ENCODE measurements at regions not wholly inside any gene's neighbourhood (a gene's known extent, or its start where the extent isn't known, plus 50 kb on each side); places are given as distances from the start of the nearest gene placed in this dataset.
A peak's percentile ranks its signal among the peaks of the same experiment; 100 is the strongest.

- WGBS, result 92% methylated on average over 5 of the region's 5 CpGs
- H3K4me3 ChIP-seq (ENCODE audit: low read depth, low read length), result no peak overlapping the region
These were observed 100.3 kb upstream of the TNFAIP3 start for GRCh38 chr6:137766596-137767370.

GRCh38 chr6:137767465-137767864, 99.6 kb upstream of the TNFAIP3 start:
- DNase-seq (ENCODE audit: extremely low spot score), result no peak
- WGBS, result 78% methylated on average over 2 of the region's 2 CpGs

More at GRCh38 chr6:137766596-137767370, 100.3 kb upstream of the TNFAIP3 start:
- Histone ChIP-seq H3K27ac (ENCODE audit: low read depth) (no peak overlapping the region), H3K36me3 (ENCODE audit: insufficient read depth) (no peaks in the 10 kb centered on the region), H3K4me1 (ENCODE audit: insufficient read depth) (no peaks in the 10 kb centered on the region)
- no peak for DNase-seq (ENCODE audit: extremely low spot score)

GRCh38 chr6:137767911-137768690, 99.0 kb upstream of the TNFAIP3 start:
- no peak for DNase-seq (ENCODE audit: extremely low spot score)
- H3K4me3 ChIP-seq (ENCODE audit: low read depth, low read length), result no peak overlapping the region
- WGBS, result 59% methylated on average over 5 of the region's 5 CpGs
- no peak overlapping the region for H3K27ac ChIP-seq (ENCODE audit: low read depth)
- no peaks in the 10 kb centered on the region for H3K36me3 ChIP-seq (ENCODE audit: insufficient read depth)
- H3K4me1 ChIP-seq (ENCODE audit: insufficient read depth), result no peaks in the 10 kb centered on the region

More at GRCh38 chr6:137767465-137767864, 99.6 kb upstream of the TNFAIP3 start:
- no peaks in the 10 kb centered on the region for H3K36me3 ChIP-seq (ENCODE audit: insufficient read depth)
- H3K4me3 ChIP-seq (ENCODE audit: low read depth, low read length), result no peak overlapping the region
- H3K4me1 ChIP-seq (ENCODE audit: insufficient read depth), result no peaks in the 10 kb centered on the region
- H3K27ac ChIP-seq (ENCODE audit: low read depth), result no peak overlapping the region

GRCh38 chr6:137768935-137769334, 98.1 kb upstream of the TNFAIP3 start:
- H3K27ac ChIP-seq (ENCODE audit: low read depth), result no peak overlapping the region
- no peaks in the 10 kb centered on the region for H3K36me3 ChIP-seq (ENCODE audit: insufficient read depth)
- WGBS, result 96% methylated on average over 1 of the region's 1 CpG
- no peaks in the 10 kb centered on the region for H3K4me1 ChIP-seq (ENCODE audit: insufficient read depth)
- H3K4me3 ChIP-seq (ENCODE audit: low read depth, low read length), result no peak overlapping the region
- DNase-seq (ENCODE audit: extremely low spot score), result no peak

- no peak for DNase-seq (ENCODE audit: extremely low spot score)
- Histone ChIP-seq H3K4me3 (ENCODE audit: low read depth, low read length) (no peak overlapping the region), H3K36me3 (ENCODE audit: insufficient read depth) (no peaks in the 10 kb centered on the region), H3K27ac (ENCODE audit: low read depth) (no peak overlapping the region), H3K4me1 (ENCODE audit: insufficient read depth) (no peaks in the 10 kb centered on the region)
- 96% methylated on average over 6 of the region's 6 CpGs for WGBS
These were observed 97.2 kb upstream of the TNFAIP3 start for GRCh38 chr6:137769797-137770362.

- no peak overlapping the region for H3K27ac ChIP-seq (ENCODE audit: low read depth)
- H3K4me3 ChIP-seq (ENCODE audit: low read depth, low read length), result no peak overlapping the region
- whole genome bisulfite sequencing, result 96% methylated on average over 7 of the region's 7 CpGs
- no peaks in the 10 kb centered on the region for H3K4me1 ChIP-seq (ENCODE audit: insufficient read depth)
- no peak for DNase-seq (ENCODE audit: extremely low spot score)
- H3K36me3 ChIP-seq (ENCODE audit: insufficient read depth), result no peaks in the 10 kb centered on the region
These were observed 94.4 kb upstream of the TNFAIP3 start for GRCh38 chr6:137772541-137773250.

- WGBS, result 86% methylated on average over 2 of the region's 2 CpGs
- Histone ChIP-seq H3K36me3 (ENCODE audit: insufficient read depth) (no peaks in the 10 kb centered on the region), H3K4me1 (ENCODE audit: insufficient read depth) (no peaks in the 10 kb centered on the region), H3K27ac (ENCODE audit: low read depth) (no peak overlapping the region), H3K4me3 (ENCODE audit: low read depth, low read length) (no peak overlapping the region)
- no peak for DNase-seq (ENCODE audit: extremely low spot score)
These were observed 91.8 kb upstream of the TNFAIP3 start for GRCh38 chr6:137775227-137775626.

- Histone ChIP-seq H3K4me3 (ENCODE audit: low read depth, low read length) (no peak overlapping the region), H3K27ac (ENCODE audit: low read depth) (no peak overlapping the region), H3K4me1 (ENCODE audit: insufficient read depth) (no peaks in the 10 kb centered on the region), H3K36me3 (ENCODE audit: insufficient read depth) (no peaks in the 10 kb centered on the region)
- 80% methylated on average over 5 of the region's 5 CpGs for WGBS
- DNase-seq (ENCODE audit: extremely low spot score), result no peak
These were observed 91.3 kb upstream of the TNFAIP3 start for GRCh38 chr6:137775720-137776119.

GRCh38 chr6:137776256-137776655, 90.8 kb upstream of the TNFAIP3 start:
- Histone ChIP-seq H3K27ac (ENCODE audit: low read depth) (no peak overlapping the region), H3K36me3 (ENCODE audit: insufficient read depth) (no peaks in the 10 kb centered on the region), H3K4me1 (ENCODE audit: insufficient read depth) (no peaks in the 10 kb centered on the region), H3K4me3 (ENCODE audit: low read depth, low read length) (no peak overlapping the region)
- no peak for DNase-seq (ENCODE audit: extremely low spot score)
- WGBS, result 85% methylated on average over 9 of the region's 9 CpGs

GRCh38 chr6:137776786-137777686, 90.0 kb upstream of the TNFAIP3 start:
- no peak overlapping the region for H3K27ac ChIP-seq (ENCODE audit: low read depth)
- H3K4me1 ChIP-seq (ENCODE audit: insufficient read depth), result no peaks in the 10 kb centered on the region
- peak; percentile 40 for DNase-seq (ENCODE audit: extremely low spot score)
- H3K4me3 ChIP-seq (ENCODE audit: low read depth, low read length), result no peak overlapping the region
- 27% methylated on average over 15 of the region's 15 CpGs for WGBS
- no peaks in the 10 kb centered on the region for H3K36me3 ChIP-seq (ENCODE audit: insufficient read depth)

GRCh38 chr6:137777687-137778075, 89.4 kb upstream of the TNFAIP3 start:
- H3K4me1 ChIP-seq (ENCODE audit: insufficient read depth), result no peaks in the 10 kb centered on the region
- no peak for DNase-seq (ENCODE audit: extremely low spot score)
- H3K27ac ChIP-seq (ENCODE audit: low read depth), result no peak overlapping the region

GRCh38 chr6:137779982-137780381, 87.1 kb upstream of the TNFAIP3 start:
- H3K4me1 ChIP-seq (ENCODE audit: insufficient read depth), result no peaks in the 10 kb centered on the region
- no peak for DNase-seq (ENCODE audit: extremely low spot score)
- H3K36me3 ChIP-seq (ENCODE audit: insufficient read depth), result no peaks in the 10 kb centered on the region
- H3K4me3 ChIP-seq (ENCODE audit: low read depth, low read length), result no peak overlapping the region
- peak overlapping the region; percentile 26 for H3K27ac ChIP-seq (ENCODE audit: low read depth)
- 85% methylated on average over 3 of the region's 3 CpGs for whole genome bisulfite sequencing

More at GRCh38 chr6:137777687-137778075, 89.4 kb upstream of the TNFAIP3 start:
- Histone ChIP-seq H3K4me3 (ENCODE audit: low read depth, low read length) (no peak overlapping the region), H3K36me3 (ENCODE audit: insufficient read depth) (no peaks in the 10 kb centered on the region)
- 63% methylated on average over 1 of the region's 1 CpG for WGBS
